ENCODE measurements at regions not wholly inside any gene's neighbourhood (a gene's known extent, or its start where the extent isn't known, plus 50 kb on each side); places are given as distances from the start of the nearest gene placed in this dataset.
A peak's percentile ranks its signal among the peaks of the same experiment; 100 is the strongest.

DNA sequence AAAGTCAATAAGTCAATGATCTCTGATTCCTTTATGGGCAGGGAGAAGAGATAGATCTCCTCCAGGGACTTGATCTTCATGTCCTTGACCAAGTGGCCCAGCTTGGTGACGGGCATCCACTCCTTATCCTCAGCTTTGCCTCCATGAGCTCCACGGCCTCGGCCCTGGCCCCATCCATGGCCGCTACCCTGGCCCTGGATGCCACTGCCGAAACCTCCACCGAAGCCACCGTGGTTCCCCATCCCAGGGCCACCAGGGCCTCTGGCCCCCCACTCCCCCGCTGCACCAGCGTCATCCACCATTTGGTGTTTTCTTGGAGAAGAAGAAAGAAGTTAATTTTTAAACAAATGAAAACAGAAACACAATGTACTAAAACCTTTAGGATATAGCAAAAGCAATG lies 518.1 kb downstream of the GRXCR1 start:
- TF ChIP-seq POLR2A (IDR thresholded peaks at IDR 0.05), result no peak
- TF ChIP-seq, protein P1, sequence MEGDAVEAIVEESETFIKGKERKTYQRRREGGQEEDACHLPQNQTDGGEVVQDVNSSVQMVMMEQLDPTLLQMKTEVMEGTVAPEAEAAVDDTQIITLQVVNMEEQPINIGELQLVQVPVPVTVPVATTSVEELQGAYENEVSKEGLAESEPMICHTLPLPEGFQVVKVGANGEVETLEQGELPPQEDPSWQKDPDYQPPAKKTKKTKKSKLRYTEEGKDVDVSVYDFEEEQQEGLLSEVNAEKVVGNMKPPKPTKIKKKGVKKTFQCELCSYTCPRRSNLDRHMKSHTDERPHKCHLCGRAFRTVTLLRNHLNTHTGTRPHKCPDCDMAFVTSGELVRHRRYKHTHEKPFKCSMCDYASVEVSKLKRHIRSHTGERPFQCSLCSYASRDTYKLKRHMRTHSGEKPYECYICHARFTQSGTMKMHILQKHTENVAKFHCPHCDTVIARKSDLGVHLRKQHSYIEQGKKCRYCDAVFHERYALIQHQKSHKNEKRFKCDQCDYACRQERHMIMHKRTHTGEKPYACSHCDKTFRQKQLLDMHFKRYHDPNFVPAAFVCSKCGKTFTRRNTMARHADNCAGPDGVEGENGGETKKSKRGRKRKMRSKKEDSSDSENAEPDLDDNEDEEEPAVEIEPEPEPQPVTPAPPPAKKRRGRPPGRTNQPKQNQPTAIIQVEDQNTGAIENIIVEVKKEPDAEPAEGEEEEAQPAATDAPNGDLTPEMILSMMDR (IDR thresholded peaks at IDR 0.05), result no peak
- peak in 1 of 2 donors; percentile 78 for DNase-seq (ENCODE audit: low spot score in 2 of 2)
- 93 to 95% methylated on average over 9 of the region's 9 CpGs for WGBS, 2 donors
- intact Hi-C loops (cut with DNase I; ENCODE audit: low total_unique reads), result no loop called here
- no peak overlapping the region for H3K4me3 ChIP-seq (ENCODE audit: low read depth, poor library complexity, severe bottlenecking)

DNA sequence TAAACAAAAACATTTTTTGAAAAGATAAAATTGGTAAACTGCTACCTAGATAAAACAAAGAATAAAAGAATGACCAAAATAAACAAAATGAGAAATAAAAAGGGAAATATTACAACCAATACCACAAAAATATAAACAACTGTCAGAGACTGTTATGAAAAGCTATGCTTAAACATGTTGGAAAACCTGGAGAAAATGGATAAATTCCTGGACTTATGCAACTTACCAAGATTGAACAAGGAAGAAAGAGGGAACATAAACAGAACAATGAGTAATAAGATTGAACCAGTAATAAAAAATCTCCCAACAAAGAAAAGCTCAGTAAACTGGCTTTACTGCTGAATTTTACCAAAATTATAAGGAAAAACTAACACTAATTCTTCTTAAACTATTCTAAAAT lies 518.7 kb downstream of the GRXCR1 start:
- TF ChIP-seq, protein P1 (IDR thresholded peaks at IDR 0.05), result no peak
- no peak for TF ChIP-seq POLR2A (IDR thresholded peaks at IDR 0.05)
- H3K4me3 ChIP-seq (ENCODE audit: low read depth, poor library complexity, severe bottlenecking), result no peak overlapping the region
- intact Hi-C loops (cut with DNase I; ENCODE audit: low total_unique reads), result no loop called here
- no peak for DNase-seq (ENCODE audit: low spot score in 2 of 2)

DNA sequence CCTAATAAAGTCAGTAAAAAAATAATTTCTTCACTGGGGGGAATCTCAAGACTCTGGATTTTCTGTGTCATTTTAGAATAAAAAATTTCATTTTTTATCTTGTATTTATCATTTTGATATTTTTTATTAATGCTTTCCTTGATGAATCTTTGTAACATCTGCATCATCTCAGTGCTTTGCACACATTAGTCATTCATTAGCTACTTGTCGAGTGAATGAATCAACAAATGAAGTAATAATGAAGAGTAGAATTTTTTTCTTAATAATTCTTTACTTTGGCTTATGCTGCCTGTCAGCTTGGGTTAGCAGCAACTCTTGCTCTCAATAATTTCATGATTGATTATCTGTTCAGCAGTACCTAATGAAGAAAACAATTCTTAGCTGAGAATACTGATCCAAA lies 530.8 kb downstream of the GRXCR1 start:
- TF ChIP-seq, protein P1 (IDR thresholded peaks at IDR 0.05), result no peak
- no peak for TF ChIP-seq POLR2A (IDR thresholded peaks at IDR 0.05)
- WGBS, 2 donors, result 69 to 74% methylated on average over 1 of the region's 1 CpG
- intact Hi-C loops (cut with DNase I; ENCODE audit: low total_unique reads), result no loop called here
- no peak overlapping the region for H3K4me3 ChIP-seq (ENCODE audit: low read depth, poor library complexity, severe bottlenecking)
- DNase-seq (ENCODE audit: low spot score in 2 of 2), result no peak

DNA sequence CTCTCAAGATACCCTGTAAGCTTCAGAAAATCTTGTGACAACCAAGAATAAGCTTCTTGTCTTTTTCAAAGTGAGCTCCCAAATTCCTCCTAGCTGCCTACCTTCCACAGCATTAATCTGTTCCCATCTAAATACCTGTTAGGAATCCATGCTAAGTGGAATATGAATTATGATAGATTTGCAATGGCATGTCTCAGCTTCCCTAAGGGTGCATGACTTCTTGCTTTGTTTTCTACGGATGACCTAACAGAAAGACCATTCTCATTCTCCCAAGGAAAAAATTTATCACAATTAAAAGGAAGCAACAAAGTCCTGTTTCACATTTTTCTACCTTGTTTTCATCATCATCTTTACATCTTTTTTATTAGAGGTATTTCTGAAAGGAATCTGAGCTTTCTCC lies 532.7 kb downstream of the GRXCR1 start:
- WGBS, 2 donors, result 43 to 63% methylated on average over 1 of the region's 1 CpG
- H3K4me3 ChIP-seq (ENCODE audit: low read depth, poor library complexity, severe bottlenecking), result no peak overlapping the region
- intact Hi-C loops (cut with DNase I; ENCODE audit: low total_unique reads), result no loop called here
- DNase-seq (ENCODE audit: low spot score in 2 of 2), result no peak
- TF ChIP-seq, protein P1 (IDR thresholded peaks at IDR 0.05), result no peak
- TF ChIP-seq POLR2A (IDR thresholded peaks at IDR 0.05), result no peak

DNA sequence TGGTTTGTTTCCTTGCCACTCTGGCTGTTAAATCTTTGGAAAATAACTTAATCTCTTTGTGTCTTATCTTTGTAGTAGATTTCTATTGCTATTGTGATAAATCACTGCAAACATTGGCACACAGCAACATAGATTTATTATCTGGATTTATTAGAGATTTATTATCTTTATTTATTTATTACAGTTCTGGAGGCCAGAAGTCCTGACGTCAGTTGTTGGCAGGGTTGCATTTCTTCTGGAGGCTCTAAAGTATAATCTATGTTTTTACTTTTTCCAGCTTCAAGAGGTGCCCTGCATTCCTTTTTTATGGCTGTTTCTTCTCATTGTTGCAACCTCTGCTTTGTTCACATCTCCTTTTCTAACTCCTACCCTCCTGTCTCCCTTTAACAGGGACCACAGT lies 542.8 kb downstream of the GRXCR1 start:
- no peak for DNase-seq (ENCODE audit: low spot score in 2 of 2)
- 39 to 68% methylated on average over 1 of the region's 1 CpG for WGBS, 2 donors
- intact Hi-C loops (cut with DNase I; ENCODE audit: low total_unique reads), result no loop called here
- no peak for TF ChIP-seq POLR2A (IDR thresholded peaks at IDR 0.05)
- TF ChIP-seq, protein P1 (IDR thresholded peaks at IDR 0.05), result no peak
- H3K4me3 ChIP-seq (ENCODE audit: low read depth, poor library complexity, severe bottlenecking), result no peak overlapping the region

DNA sequence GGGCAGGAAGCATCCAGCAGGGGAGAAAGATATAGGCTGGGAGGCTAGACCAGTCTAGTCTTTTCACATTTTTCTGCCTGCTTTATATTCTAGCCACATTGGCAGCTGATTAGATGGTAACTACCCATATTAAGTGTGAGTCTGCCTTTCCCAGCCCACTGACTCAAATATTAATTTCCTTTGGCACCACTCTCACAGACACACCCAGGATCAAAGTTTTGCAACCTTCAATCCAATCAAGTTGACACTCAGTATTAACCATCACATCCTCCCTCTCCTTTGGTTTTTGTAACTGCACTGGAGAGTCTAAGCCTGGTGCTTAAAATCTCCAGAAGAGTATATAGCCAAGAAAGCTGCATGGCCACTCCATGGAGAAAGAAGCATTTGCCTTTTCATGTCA lies 560.4 kb downstream of the GRXCR1 start:
- H3K4me3 ChIP-seq (ENCODE audit: low read depth, poor library complexity, severe bottlenecking), result no peak overlapping the region
- intact Hi-C loops (cut with DNase I; ENCODE audit: low total_unique reads), result no loop called here
- DNase-seq (ENCODE audit: low spot score in 2 of 2), result no peak
- no peak for TF ChIP-seq POLR2A (IDR thresholded peaks at IDR 0.05)
- TF ChIP-seq, protein P1 (IDR thresholded peaks at IDR 0.05), result no peak
